Esophagus muscularis mucosa (tissue), 4 donors: ENCODE measurements at regions not wholly inside any gene's neighbourhood (a gene's known extent, or its start where the extent isn't known, plus 50 kb on each side); places are given as distances from the start of the nearest gene placed in this dataset.

ENCODE experiments used
- DNase-seq: peaks from one replicate; pipeline ENCODE4 v3.0.0-alpha.2; 2017; ENCODE audit errors: extremely low spot score
- H3K27ac ChIP-seq, 4 donors: fragments of 200-600 bp; sonication (generic); replicated peaks in 1 of 4; 1 replicate in 3 of 4; 2 replicates in 1 of 4; pipeline ENCODE4 v1.5.1; 2016 to 2019; ENCODE audit warnings: mild to moderate bottlenecking in 1 of 4
- H3K27me3 ChIP-seq, 4 donors: fragments of 200-600 bp; sonication (generic); one replicate each; pipeline versions ENCODE4 v1.5.1 to v1.6.0; 2016 to 2019
- H3K36me3 ChIP-seq, 4 donors: fragments of 200-600 bp; sonication (generic); one replicate each; pipeline ENCODE4 v1.5.1; 2016 to 2019
- H3K4me1 ChIP-seq, 4 donors: fragments of 200-600 bp; sonication (generic); one replicate each; pipeline ENCODE4 v1.5.1; 2016 to 2019
- H3K4me3 ChIP-seq, 4 donors: fragments of 200-600 bp; sonication (generic); 1 replicate in 2 of 4; 2 replicates in 2 of 4; pipeline ENCODE4 v1.5.1; 2016 to 2019; ENCODE audit warnings: mild to moderate bottlenecking in 4 of 4, moderate library complexity in 1 of 4
- H3K9me3 ChIP-seq, 4 donors: fragments of 200-600 bp; sonication (generic); 1 replicate in 3 of 4; 2 replicates in 1 of 4; pipeline ENCODE4 v1.5.1; 2016 to 2019
- EP300 ChIP-seq: sonication (generic); formaldehyde crosslinking; IDR thresholded peaks from one replicate; pipeline ENCODE4 v1.6.1; 2017; ENCODE audit warnings: antibody characterized with exemption
- POLR2A ChIP-seq: fragments of 450-650 bp; IDR thresholded peaks from one replicate; pipeline ENCODE4 v1.6.1; 2017; ENCODE audit warnings: antibody characterized with exemption, moderate library complexity, mild to moderate bottlenecking, low read depth
- POLR2AphosphoS5 ChIP-seq, 2 donors: sonication (generic); formaldehyde crosslinking; IDR thresholded peaks; one replicate each; pipeline ENCODE4 v1.6.1; 2017; ENCODE audit warnings: antibody characterized with exemption in 2 of 2
- WGBS: methylation state at CpG from one replicate; pipeline ENCODE4 v1.1.5; 2018; 5-methylcytosine and 5-hydroxymethylcytosine counted together
- intact Hi-C: fragments of 100-400 bp; cut with DNase I; formaldehyde crosslinking; loops from one replicate; pipeline ENCODE4 v1.15.1; 2023
- TF ChIP-seq, protein P1 (sequence below), 3 experiments: fragments of 200-600 bp in 2 of 3; fragments of 450-650 bp in 1 of 3; sonication (generic) in 2 of 3; IDR thresholded peaks; one replicate each; pipeline ENCODE4 v1.5.1; 2017 to 2019; ENCODE audit warnings: antibody characterized with exemption in 3 of 3, mild to moderate bottlenecking in 2 of 3, moderate library complexity in 1 of 3

DNA sequence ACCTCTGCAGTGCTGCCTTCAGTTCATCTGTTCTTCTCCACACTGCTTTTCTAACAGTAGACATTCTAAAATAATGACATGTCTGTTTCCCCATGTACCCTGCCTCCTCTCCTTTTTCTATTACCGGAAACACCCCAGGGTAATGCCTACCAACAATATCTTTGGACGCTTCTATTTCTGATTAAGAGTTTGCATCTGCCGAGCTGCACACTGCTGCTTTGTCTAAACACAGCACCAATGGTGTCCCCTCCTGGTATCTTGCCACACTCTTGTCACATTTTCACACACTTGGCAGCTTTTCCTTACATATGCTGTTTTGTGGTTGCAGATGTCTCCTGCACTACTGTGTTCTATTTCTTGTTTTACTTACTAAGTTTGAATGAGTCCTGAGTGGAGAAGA is 288.8 kb downstream of the GRIA2 start:
- no peaks in the 10 kb centered on the region for H3K36me3 ChIP-seq
- no peaks in the 10 kb centered on the region for H3K4me1 ChIP-seq
- 69% methylated on average over 3 of the region's 3 CpGs for WGBS
- no peak overlapping the region for H3K27ac ChIP-seq
- intact Hi-C loops, result no loop called here
- no peak overlapping the region for H3K4me3 ChIP-seq
- no peaks in the 10 kb centered on the region for H3K9me3 ChIP-seq
- DNase-seq, result no peak
- no peaks in the 10 kb centered on the region for H3K27me3 ChIP-seq
- TF ChIP-seq POLR2AphosphoS5 (IDR thresholded peaks at IDR 0.05) (no peak), POLR2A (no peak), EP300 (no peak)
- TF ChIP-seq, protein P1, sequence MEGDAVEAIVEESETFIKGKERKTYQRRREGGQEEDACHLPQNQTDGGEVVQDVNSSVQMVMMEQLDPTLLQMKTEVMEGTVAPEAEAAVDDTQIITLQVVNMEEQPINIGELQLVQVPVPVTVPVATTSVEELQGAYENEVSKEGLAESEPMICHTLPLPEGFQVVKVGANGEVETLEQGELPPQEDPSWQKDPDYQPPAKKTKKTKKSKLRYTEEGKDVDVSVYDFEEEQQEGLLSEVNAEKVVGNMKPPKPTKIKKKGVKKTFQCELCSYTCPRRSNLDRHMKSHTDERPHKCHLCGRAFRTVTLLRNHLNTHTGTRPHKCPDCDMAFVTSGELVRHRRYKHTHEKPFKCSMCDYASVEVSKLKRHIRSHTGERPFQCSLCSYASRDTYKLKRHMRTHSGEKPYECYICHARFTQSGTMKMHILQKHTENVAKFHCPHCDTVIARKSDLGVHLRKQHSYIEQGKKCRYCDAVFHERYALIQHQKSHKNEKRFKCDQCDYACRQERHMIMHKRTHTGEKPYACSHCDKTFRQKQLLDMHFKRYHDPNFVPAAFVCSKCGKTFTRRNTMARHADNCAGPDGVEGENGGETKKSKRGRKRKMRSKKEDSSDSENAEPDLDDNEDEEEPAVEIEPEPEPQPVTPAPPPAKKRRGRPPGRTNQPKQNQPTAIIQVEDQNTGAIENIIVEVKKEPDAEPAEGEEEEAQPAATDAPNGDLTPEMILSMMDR (IDR thresholded peaks at IDR 0.05), result no peak

DNA sequence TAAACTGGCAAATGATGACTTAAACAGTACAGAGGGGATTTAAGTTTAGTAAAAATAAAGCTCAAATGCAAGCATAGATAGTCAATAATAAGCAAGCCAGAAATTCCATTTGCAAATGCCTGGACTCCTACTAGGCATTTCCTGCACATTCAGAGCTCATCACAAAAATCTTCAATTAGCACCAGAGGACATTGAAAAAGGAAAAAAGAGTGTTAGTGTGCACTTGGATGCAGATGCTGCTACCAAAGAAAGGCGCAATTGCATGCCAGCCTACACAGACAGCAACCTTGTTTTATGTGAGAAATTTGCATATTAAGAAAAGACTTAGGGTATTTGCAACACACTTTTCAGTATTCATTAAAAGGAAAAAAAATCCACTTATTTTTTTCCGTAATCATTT is 282.1 kb downstream of the GRIA2 start:
- intact Hi-C loops, result no loop called here
- DNase-seq, result no peak
- no peak overlapping the region for H3K27ac ChIP-seq
- no peaks in the 10 kb centered on the region for H3K27me3 ChIP-seq
- no peaks in the 10 kb centered on the region for H3K36me3 ChIP-seq
- H3K4me3 ChIP-seq, result no peak overlapping the region
- 96% methylated on average over 2 of the region's 2 CpGs for WGBS
- H3K4me1 ChIP-seq, result no peaks in the 10 kb centered on the region
- TF ChIP-seq, protein P1 (IDR thresholded peaks at IDR 0.05), result no peak
- TF ChIP-seq POLR2AphosphoS5 (IDR thresholded peaks at IDR 0.05) (no peak), POLR2A (no peak), EP300 (no peak)
- H3K9me3 ChIP-seq, result no peaks in the 10 kb centered on the region

DNA sequence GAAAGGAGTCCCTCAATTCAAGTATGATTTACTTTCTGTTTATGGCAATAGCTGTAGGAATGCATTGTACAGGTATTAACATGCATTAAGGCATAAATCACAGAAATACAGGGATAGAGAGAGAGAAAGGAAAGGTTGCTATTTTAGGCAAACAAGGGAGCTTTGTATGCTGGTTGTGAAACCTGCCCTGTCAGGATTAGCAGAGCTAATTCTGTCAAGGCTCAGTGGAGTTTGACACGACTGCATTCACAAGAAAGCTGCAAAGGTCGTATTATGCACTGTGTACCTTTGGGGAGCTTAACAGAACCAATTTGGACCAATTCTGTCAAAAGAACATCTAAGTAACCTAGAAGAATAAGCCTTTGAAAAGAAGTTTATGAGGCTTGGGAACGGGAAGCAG is 239.3 kb downstream of the GRIA2 start:
- Histone ChIP-seq H3K27me3 (no peaks in the 10 kb centered on the region), H3K9me3 (no peaks in the 10 kb centered on the region), H3K36me3 (no peaks in the 10 kb centered on the region), H3K4me1 (peaks cover 0 to 23% (median 12%) of the 10 kb centered on the region in 4 donors), H3K4me3 (no peak overlapping the region), H3K27ac (no peak overlapping the region)
- WGBS, result 43% methylated on average over 3 of the region's 3 CpGs
- no peak for DNase-seq
- intact Hi-C loops, result no loop called here
- TF ChIP-seq, protein P1 (IDR thresholded peaks at IDR 0.05), result no peak
- TF ChIP-seq EP300 (no peak), POLR2A (no peak), POLR2AphosphoS5 (IDR thresholded peaks at IDR 0.05) (no peak)

DNA sequence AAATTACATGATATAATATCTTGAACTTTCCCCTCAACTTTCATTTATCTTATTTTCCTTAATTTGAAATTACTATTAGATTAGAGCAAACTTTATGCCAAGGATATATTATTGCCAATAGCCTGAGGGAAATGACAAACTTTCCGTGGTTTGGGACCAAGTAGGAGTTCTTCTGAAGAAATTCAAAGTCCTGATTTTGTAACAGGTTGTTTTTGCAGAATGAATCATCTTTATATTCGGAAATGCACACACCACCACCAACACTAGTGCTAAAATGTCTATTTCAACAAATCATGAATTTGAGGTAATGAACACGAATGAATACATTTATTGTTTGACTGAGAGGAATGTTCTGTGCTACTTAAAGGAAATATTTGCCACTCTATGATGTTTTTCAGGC is 226.7 kb downstream of the GRIA2 start:
- Histone ChIP-seq H3K27ac (no peak overlapping the region), H3K4me3 (no peak overlapping the region), H3K36me3 (no peaks in the 10 kb centered on the region), H3K9me3 (no peaks in the 10 kb centered on the region), H3K4me1 (no peaks in the 10 kb centered on the region), H3K27me3 (no peaks in the 10 kb centered on the region)
- no peak for DNase-seq
- intact Hi-C loops, result no loop called here
- 74% methylated on average over 3 of the region's 3 CpGs for WGBS
- no peak for TF ChIP-seq POLR2AphosphoS5 (IDR thresholded peaks at IDR 0.05)
- no peak for TF ChIP-seq EP300
- TF ChIP-seq, protein P1 (IDR thresholded peaks at IDR 0.05), result no peak
- TF ChIP-seq POLR2A, result no peak

DNA sequence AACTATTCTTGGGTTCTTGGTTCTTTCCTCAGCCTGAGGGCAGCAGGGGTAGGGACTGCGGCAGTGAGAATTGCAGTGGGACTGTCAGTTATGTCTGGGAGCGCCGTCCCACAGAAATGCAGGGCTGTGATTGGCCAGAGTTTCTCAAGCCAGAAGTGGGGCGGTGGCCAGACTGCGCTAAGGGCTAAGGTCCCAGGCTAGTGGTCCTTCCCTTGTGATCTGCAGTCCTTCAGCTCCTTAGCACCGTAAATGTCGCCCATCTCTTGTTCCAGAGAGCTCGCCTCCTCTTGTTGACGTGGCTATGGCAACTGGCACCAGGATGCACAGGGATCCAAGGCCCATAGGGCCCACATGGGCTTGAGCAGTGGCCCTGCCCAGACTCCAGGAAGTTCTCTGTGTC is 223.5 kb downstream of the GRIA2 start:
- WGBS, result 92% methylated on average over 7 of the region's 9 CpGs
- TF ChIP-seq POLR2AphosphoS5 (IDR thresholded peaks at IDR 0.05), result no peak
- TF ChIP-seq POLR2A, result no peak
- TF ChIP-seq, protein P1 (IDR thresholded peaks at IDR 0.05), result no peak
- no peak for TF ChIP-seq EP300

More for the DNA sequence above, 223.5 kb downstream of the GRIA2 start:
- Histone ChIP-seq H3K27me3 (no peaks in the 10 kb centered on the region), H3K4me3 (no peak overlapping the region), H3K9me3 (no peaks in the 10 kb centered on the region), H3K36me3 (no peaks in the 10 kb centered on the region), H3K27ac (no peak overlapping the region), H3K4me1 (no peaks in the 10 kb centered on the region)
- no peak for DNase-seq
- intact Hi-C loops, result no loop called here
